Fibroblast of the aortic adventitia (primary cell): ENCODE measurements at regions not wholly inside any gene's neighbourhood (a gene's known extent, or its start where the extent isn't known, plus 50 kb on each side); places are given as distances from the start of the nearest gene placed in this dataset.
A peak's percentile ranks its signal among the peaks of the same experiment; 100 is the strongest.

Experiments used
- DNase-seq: peaks from one replicate; pipeline ENCODE4 v3.0.0-alpha.2; 2010; ENCODE audit warnings: low read depth
- H3K4me3 ChIP-seq: 2 replicates; pipeline ENCODE4 v1.5.1; 2011; ENCODE audit warnings: low read depth, mild to moderate bottlenecking, control low read depth, low read length, moderate library complexity
- TF ChIP-seq, protein P1 (sequence below): IDR thresholded peaks from 2 replicates; pipeline ENCODE4 v1.5.1; 2011; ENCODE audit warnings: mild to moderate bottlenecking, low read length, control low read depth, inconsistent platforms; ENCODE audit not compliant: insufficient read depth

DNA sequence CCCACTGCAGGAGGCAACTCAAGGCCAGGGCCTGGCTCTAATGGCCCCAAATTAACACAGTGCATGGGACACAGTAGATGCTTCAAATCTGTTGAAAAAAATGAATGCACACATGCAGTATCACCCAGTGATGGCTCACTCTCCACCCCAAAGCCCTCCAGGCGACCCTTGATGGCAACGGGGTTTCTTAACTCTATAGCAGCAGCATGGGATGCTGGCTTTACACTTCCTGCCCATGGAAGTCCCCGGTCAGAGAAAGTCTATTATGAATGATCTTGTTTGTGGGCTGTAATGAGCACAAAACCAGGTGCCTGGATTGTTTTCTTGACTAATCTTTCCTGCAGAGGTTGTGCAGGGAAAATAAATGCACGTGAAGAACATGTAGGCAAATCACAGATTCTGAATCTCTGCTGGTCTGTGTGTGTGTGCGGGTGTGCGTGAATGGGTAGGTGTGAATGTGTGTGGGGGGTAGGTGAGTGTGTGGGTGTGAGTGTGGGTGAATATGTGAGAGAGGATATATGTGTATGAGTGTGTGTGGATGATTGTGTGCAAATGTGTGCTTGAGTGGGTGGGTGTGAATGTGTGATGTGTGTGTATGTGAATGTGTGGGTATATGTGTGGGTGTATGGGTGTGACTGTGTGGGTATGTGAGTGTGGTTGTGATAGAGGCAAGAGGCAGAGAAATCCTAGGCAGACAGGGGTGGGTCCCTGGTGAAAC is 60.1 kb upstream of the MLN start:
- H3K4me3 ChIP-seq, result no peak overlapping the region
- DNase-seq, result no peak
- TF ChIP-seq, protein P1, sequence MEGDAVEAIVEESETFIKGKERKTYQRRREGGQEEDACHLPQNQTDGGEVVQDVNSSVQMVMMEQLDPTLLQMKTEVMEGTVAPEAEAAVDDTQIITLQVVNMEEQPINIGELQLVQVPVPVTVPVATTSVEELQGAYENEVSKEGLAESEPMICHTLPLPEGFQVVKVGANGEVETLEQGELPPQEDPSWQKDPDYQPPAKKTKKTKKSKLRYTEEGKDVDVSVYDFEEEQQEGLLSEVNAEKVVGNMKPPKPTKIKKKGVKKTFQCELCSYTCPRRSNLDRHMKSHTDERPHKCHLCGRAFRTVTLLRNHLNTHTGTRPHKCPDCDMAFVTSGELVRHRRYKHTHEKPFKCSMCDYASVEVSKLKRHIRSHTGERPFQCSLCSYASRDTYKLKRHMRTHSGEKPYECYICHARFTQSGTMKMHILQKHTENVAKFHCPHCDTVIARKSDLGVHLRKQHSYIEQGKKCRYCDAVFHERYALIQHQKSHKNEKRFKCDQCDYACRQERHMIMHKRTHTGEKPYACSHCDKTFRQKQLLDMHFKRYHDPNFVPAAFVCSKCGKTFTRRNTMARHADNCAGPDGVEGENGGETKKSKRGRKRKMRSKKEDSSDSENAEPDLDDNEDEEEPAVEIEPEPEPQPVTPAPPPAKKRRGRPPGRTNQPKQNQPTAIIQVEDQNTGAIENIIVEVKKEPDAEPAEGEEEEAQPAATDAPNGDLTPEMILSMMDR, result no peak

DNA sequence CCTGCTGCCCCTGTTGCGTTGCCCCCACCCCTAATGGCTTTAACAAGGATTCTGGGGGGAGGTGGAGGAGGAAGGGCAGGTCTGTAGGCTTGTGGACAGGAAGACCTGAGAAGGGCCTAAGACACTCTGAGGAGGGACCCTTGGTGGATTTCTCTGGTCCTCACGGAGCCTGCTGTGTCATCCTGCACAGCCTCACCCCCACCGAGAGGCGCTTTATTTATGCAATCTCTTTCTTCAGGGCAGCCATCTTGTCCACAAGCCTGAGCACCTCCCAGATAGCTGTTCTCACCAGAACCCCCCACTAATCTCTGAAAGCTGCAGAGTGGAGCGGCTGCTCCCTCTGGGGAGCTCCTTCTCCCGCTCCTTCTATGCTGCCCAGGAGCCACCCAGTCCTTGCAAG is 59.3 kb upstream of the MLN start:
- DNase-seq, result no peak
- TF ChIP-seq, protein P1, result no peak
- H3K4me3 ChIP-seq, result no peak overlapping the region

DNA sequence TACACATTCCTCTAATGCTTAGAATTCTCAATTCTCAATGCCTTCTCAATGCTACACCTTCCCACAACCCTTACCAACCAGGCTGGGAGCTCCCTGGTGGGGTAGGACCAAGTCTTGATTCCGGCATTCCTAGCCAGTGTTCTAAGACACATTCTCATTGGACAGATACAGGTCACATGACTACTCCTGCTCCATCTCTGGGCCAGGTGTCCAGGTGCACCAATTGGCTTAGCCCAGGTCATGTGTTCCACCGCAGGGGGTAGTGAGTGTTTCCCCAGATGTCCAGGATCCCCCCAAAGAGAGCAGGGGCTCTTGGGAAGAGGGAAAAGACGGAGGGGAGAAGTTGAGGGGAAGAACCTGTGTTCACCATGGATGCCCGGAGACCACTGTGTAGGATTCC is 58.7 kb upstream of the MLN start:
- TF ChIP-seq, protein P1, result no peak
- no peak overlapping the region for H3K4me3 ChIP-seq
- DNase-seq, result no peak

DNA sequence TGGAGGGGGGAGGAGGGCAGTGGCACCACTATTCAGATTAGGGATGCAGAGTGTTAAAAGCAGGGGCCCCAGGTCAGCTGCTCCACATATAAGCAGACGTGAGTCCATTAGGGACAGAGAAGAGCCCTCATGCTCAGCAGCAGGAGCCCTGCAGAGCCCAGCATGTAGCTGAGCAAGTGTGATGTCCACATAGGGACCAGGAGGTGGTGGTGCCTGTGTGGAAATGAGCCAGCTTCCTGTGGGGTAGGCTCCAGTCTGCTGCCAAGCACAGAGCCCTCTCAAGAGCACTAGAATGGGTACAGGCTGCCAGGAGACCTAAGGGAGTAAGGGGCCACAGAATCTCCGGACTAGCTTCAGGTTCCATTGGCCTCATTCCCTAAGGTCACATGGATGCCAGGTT is 57.9 kb upstream of the MLN start:
- no peak for DNase-seq
- TF ChIP-seq, protein P1, result no peak
- H3K4me3 ChIP-seq, result no peak overlapping the region

DNA sequence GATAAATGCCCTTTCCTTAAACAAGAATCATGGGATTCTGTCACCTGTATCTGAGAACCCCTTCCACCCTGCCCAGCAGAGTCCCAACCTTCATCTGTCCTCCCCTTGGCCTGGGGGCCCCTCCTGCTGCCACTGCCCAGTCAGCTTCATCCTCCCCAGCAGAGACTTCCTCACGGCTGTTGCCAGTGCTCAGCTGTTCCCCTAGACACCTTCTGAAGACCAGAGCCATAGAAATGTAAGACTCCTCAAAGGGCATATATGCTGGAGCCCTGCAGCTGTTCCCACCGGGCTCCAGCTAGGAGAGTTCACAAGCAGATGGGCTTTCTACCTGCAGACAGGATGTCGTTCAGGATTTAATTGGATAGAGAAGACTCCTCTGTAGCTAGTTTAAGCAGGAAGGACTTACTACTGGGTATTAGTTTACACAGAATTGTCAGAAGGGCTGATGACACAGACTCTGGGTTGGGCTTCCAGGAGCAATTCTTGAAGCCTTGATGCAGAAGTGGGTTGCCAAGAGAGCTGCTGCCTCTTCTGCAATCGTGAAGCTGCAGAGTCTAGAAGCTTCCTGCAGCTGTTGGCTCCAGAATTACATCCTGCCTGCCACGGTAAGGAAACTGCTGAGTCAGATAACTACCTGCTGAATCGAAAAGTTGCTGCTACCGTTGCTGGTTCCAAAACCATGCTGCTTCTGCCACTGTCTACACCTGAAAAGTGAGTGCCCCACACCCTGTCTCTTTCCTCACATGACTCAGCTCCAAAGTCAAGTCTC is 57.1 kb upstream of the MLN start:
- TF ChIP-seq, protein P1, result no peak
- DNase-seq, result peak; percentile 54
- no peak overlapping the region for H3K4me3 ChIP-seq

DNA sequence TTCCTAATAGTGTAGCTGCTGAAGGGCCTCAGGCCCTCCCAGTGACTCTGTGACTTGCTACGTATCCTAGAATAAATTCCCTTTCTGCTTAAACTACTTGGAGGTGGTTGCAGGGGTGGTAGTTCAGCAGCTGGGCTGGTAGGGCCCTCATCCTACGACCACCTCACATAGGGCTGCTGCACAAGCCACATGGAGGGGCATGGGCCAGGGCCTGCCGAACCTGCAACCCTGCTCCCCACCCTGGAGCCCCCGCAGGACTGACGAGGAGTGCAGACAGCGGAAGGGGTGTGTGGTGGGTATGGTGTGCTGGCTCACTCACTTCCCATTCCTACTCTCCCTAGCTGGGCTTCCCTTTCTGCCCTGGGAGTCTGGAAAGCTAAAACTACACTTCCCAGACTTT is 56.2 kb upstream of the MLN start:
- H3K4me3 ChIP-seq, result no peak overlapping the region
- DNase-seq, result no peak
- TF ChIP-seq, protein P1, result no peak
